GM23338 (cell line): ENCODE measurements at regions not wholly inside any gene's neighbourhood (a gene's known extent, or its start where the extent isn't known, plus 50 kb on each side); places are given as distances from the start of the nearest gene placed in this dataset.

Experiments
- ATAC-seq: fragments of 200-7000 bp; cut with Tn5 transposase; 3 replicates; pipeline ENCODE4 v1.9.1; 2020
- DNase-seq: peaks from one replicate; pipeline ENCODE4 v3.0.0-alpha.2; 2015; ENCODE audit warnings: low spot score
- H2AFZ ChIP-seq: fragments of 200-600 bp; sonication (generic); 2 replicates; pipeline ENCODE4 v1.8.0; 2016; ENCODE audit warnings: antibody characterized with exemption, mild to moderate bottlenecking, moderate library complexity
- H3F3A ChIP-seq: fragments of 200-600 bp; sonication (generic); replicated peaks from 2 replicates; pipeline ENCODE4 v1.8.0; 2017; ENCODE audit warnings: antibody characterized with exemption, mixed run types, low read depth
- H3K27ac ChIP-seq: fragments of 200-600 bp; sonication (generic); 2 replicates; pipeline ENCODE4 v1.6.1; 2016; ENCODE audit warnings: low read depth
- H3K27me3 ChIP-seq: fragments of 200-600 bp; sonication (generic); 2 replicates; pipeline ENCODE4 v1.8.0; 2016; ENCODE audit warnings: mild to moderate bottlenecking, mixed run types, moderate library complexity; ENCODE audit not compliant: insufficient read depth
- H3K36me3 ChIP-seq: fragments of 200-600 bp; sonication (generic); 2 replicates; pipeline ENCODE4 v1.8.0; 2016; ENCODE audit warnings: mild to moderate bottlenecking; ENCODE audit not compliant: insufficient read depth
- H3K4me1 ChIP-seq: fragments of 200-600 bp; sonication (generic); 2 replicates; pipeline ENCODE4 v1.8.0; 2016; ENCODE audit warnings: mild to moderate bottlenecking, moderate library complexity; ENCODE audit not compliant: insufficient read depth
- H3K4me2 ChIP-seq: fragments of 200-600 bp; sonication (generic); 2 replicates; pipeline ENCODE4 v1.7.1; 2017; ENCODE audit warnings: mixed run types
- H3K4me3 ChIP-seq: fragments of 200-600 bp; sonication (generic); 2 replicates; pipeline ENCODE4 v1.6.1; 2016; ENCODE audit warnings: mixed run types
- H3K79me2 ChIP-seq: fragments of 200-600 bp; sonication (generic); replicated peaks from 2 replicates; pipeline ENCODE4 v1.8.0; 2017; ENCODE audit warnings: mild to moderate bottlenecking; ENCODE audit not compliant: insufficient read depth
- H3K9me2 ChIP-seq: fragments of 200-600 bp; sonication (generic); 2 replicates; pipeline ENCODE4 v1.8.0; 2017; ENCODE audit not compliant: insufficient read depth
- H4K20me1 ChIP-seq: fragments of 200-600 bp; sonication (generic); replicated peaks from 2 replicates; pipeline ENCODE4 v1.8.0; 2017; ENCODE audit warnings: mild to moderate bottlenecking; ENCODE audit not compliant: insufficient read depth
- H3K27ac Mint-ChIP-seq: 2 replicates; pipeline ENCODE4 v1.8.0; 2020; ENCODE audit warnings: inconsistent platforms, mild to moderate bottlenecking, moderate library complexity, mixed read lengths
- H3K27me3 Mint-ChIP-seq: 3 replicates; pipeline ENCODE4 v1.8.0; 2022; ENCODE audit warnings: low read depth, mild to moderate bottlenecking, moderate library complexity, mixed read lengths, inconsistent platforms; ENCODE audit not compliant: insufficient read depth, poor library complexity
- H3K36me3 Mint-ChIP-seq: 3 replicates; pipeline ENCODE4 v1.8.0; 2021; ENCODE audit warnings: low read depth, mild to moderate bottlenecking, inconsistent platforms, moderate library complexity, mixed read lengths
- H3K4me1 Mint-ChIP-seq: 3 replicates; pipeline ENCODE4 v1.8.0; 2020; ENCODE audit warnings: mild to moderate bottlenecking, inconsistent platforms, mixed read lengths
- H3K4me3 Mint-ChIP-seq: 3 replicates; pipeline ENCODE4 v1.8.0; 2021; ENCODE audit warnings: moderate library complexity, mild to moderate bottlenecking, inconsistent platforms, mixed read lengths
- H3K9me3 Mint-ChIP-seq: 3 replicates; pipeline ENCODE4 v1.8.0; 2020; ENCODE audit warnings: moderate library complexity, mild to moderate bottlenecking, inconsistent platforms, mixed read lengths
- CREB1 ChIP-seq: fragments of 250-450 bp; sonication (Bioruptor Pico); IDR thresholded peaks from 2 replicates; pipeline ENCODE4 v1.5.0; 2020; ENCODE audit warnings: low read depth, mild to moderate bottlenecking, moderate library complexity
- CTCF ChIP-seq, 2 experiments: fragments of 200-600 bp in 1 of 2; sonication (generic) in 1 of 2; conservative IDR thresholded peaks; 2 replicates each; pipeline versions ENCODE4 v1.5.1 to v1.6.1; 2016 to 2017; ENCODE audit warnings: antibody characterized with exemption in 2 of 2, low read depth in 2 of 2, mild to moderate bottlenecking in 2 of 2, moderate library complexity in 1 of 2
- JUNB ChIP-seq: IDR thresholded peaks from one replicate; pipeline ENCODE4 v1.6.1; 2016; ENCODE audit warnings: antibody characterized with exemption; ENCODE audit not compliant: unreplicated experiment
- REST ChIP-seq: IDR thresholded peaks from one replicate; pipeline ENCODE4 v1.6.1; 2018; ENCODE audit warnings: antibody characterized with exemption; ENCODE audit not compliant: unreplicated experiment
- ZNF331 ChIP-seq: fragments of 250-450 bp; sonication (Bioruptor Pico); IDR thresholded peaks from 2 replicates; pipeline ENCODE4 v1.5.0; 2020; ENCODE audit warnings: low read depth, mild to moderate bottlenecking, moderate library complexity
- ZNF462 ChIP-seq: fragments of 250-450 bp; sonication (Bioruptor Pico); IDR thresholded peaks from 2 replicates; pipeline ENCODE4 v1.5.0; 2020; ENCODE audit warnings: mild to moderate bottlenecking, moderate library complexity

- no peak overlapping the region for H3K4me2 ChIP-seq
- H3F3A ChIP-seq: no peaks in the 10 kb centered on the region
- TF ChIP-seq JUNB (no peak), ZNF331 (CRISPR knock-in tag) (no peak), CTCF (conservative IDR thresholded peaks at IDR 0.05; ENCODE audit: low read depth in 2 of 2) (peak; percentile 58 to 77)
- no peaks in the 10 kb centered on the region for H4K20me1 ChIP-seq
- H3K36me3 Mint-ChIP-seq: no peaks in the 10 kb centered on the region
- H3K4me3 ChIP-seq: no peak overlapping the region
- H3K4me1 Mint-ChIP-seq: peaks cover 13% of the 10 kb centered on the region
- peak overlapping the region; percentile 39 for H3K27ac Mint-ChIP-seq
- H3K27ac ChIP-seq: no peak overlapping the region
- H3K79me2 ChIP-seq: no peaks in the 10 kb centered on the region
- peak; percentile 75 for DNase-seq
- no peaks in the 10 kb centered on the region for H3K9me3 Mint-ChIP-seq
- H3K36me3 ChIP-seq: no peaks in the 10 kb centered on the region
- H3K4me1 ChIP-seq: peaks cover 5% of the 10 kb centered on the region
- H3K27me3 Mint-ChIP-seq: peaks cover 2% of the 10 kb centered on the region
- no peaks in the 10 kb centered on the region; the same call in 1 of the 2 replicates for H3K9me2 ChIP-seq
- H3K27me3 ChIP-seq: no peaks in the 10 kb centered on the region
- ATAC-seq: peak; percentile 98
- no peak overlapping the region for H3K4me3 Mint-ChIP-seq
- no peak overlapping the region for H2AFZ ChIP-seq
Observed at GRCh38 chr3:66638717-66639116, 137.9 kb upstream of the LRIG1 start.

- Histone ChIP-seq H3K27me3 (no peaks in the 10 kb centered on the region), H3K79me2 (no peaks in the 10 kb centered on the region), H3K27ac (no peak overlapping the region), H3K4me3 (no peak overlapping the region), H4K20me1 (no peaks in the 10 kb centered on the region), H3F3A (no peaks in the 10 kb centered on the region), H3K4me1 (no peaks in the 10 kb centered on the region), H2AFZ (no peak overlapping the region), H3K9me2 (no peaks in the 10 kb centered on the region; the same call in 1 of the 2 replicates), H3K36me3 (no peaks in the 10 kb centered on the region), H3K4me2 (no peak overlapping the region)
- Mint-ChIP-seq H3K27me3 (peaks cover 2% of the 10 kb centered on the region), H3K4me3 (no peak overlapping the region), H3K36me3 (no peaks in the 10 kb centered on the region), H3K9me3 (no peaks in the 10 kb centered on the region; the same call in 2 of the 3 replicates), H3K4me1 (peaks cover 10% of the 10 kb centered on the region; the same call in 2 of the 3 replicates), H3K27ac (no peak overlapping the region)
- no peak for ATAC-seq
- TF ChIP-seq JUNB (no peak), CTCF (conservative IDR thresholded peaks at IDR 0.05; ENCODE audit: low read depth in 2 of 2) (no peak), REST (no peak), ZNF462 (CRISPR knock-in tag) (no peak), CREB1 (CRISPR knock-in tag) (no peak)
- no peak for DNase-seq
Observed at GRCh38 chr3:66639809-66640356, 139.1 kb upstream of the LRIG1 start.
